NCI-H146 treated with DMSO at 0.1 percent for 48 hours (cell line): ENCODE measurements at regions not wholly inside any gene's neighbourhood (a gene's known extent, or its start where the extent isn't known, plus 50 kb on each side); places are given as distances from the start of the nearest gene placed in this dataset.
"Not testable (repeated sequence)": the region's sequence is repeated elsewhere in the genome, so short reads cannot be mapped to it uniquely, and the experiment has no call there.

ENCODE experiments used
- DNase-seq: peaks from one replicate; lab custom pipeline; 2025; ENCODE audit not compliant: unreplicated experiment; lab: John Stamatoyannopoulos, UW

- no peak for DNase-seq
These were observed 51.1 kb upstream of the MIER3 start for GRCh38 chr5:57002959-57003485.

- not testable (repeated sequence) for DNase-seq
These were observed 51.6 kb upstream of the MIER3 start for GRCh38 chr5:57003566-57003965.

GRCh38 chr5:57004800-57005199 is 52.9 kb upstream of the MIER3 start:
- DNase-seq = no peak

GRCh38 chr5:57007344-57007743 is 55.4 kb upstream of the MIER3 start:
- DNase-seq = no peak

GRCh38 chr5:57009811-57010210 is 57.9 kb upstream of the MIER3 start:
- no peak for DNase-seq

GRCh38 chr5:57010786-57011185 is 58.9 kb upstream of the MIER3 start:
- DNase-seq = no peak

- DNase-seq = no peak
These were observed 60.6 kb upstream of the MIER3 start for GRCh38 chr5:57012511-57012910.

GRCh38 chr5:57025961-57026360 is 74.0 kb upstream of the MIER3 start:
- DNase-seq = no peak

GRCh38 chr5:57028161-57028560 is 76.2 kb upstream of the MIER3 start:
- DNase-seq = no peak

GRCh38 chr5:57032151-57032551 is 80.2 kb upstream of the MIER3 start:
- no peak for DNase-seq

- no peak for DNase-seq
These were observed 81.2 kb upstream of the MIER3 start for GRCh38 chr5:57033103-57033502.

GRCh38 chr5:57033503-57033902 is 81.6 kb upstream of the MIER3 start:
- DNase-seq = no peak

GRCh38 chr5:57034201-57034916 is 82.4 kb upstream of the MIER3 start:
- DNase-seq = no peak

GRCh38 chr5:57035955-57036354 is 84.0 kb upstream of the MIER3 start:
- DNase-seq = no peak

- DNase-seq = no peak
These were observed 84.8 kb upstream of the MIER3 start for GRCh38 chr5:57036761-57037160.

GRCh38 chr5:57037355-57037754 is 85.4 kb upstream of the MIER3 start:
- DNase-seq = no peak

- DNase-seq = no peak
These were observed 89.6 kb upstream of the MIER3 start for GRCh38 chr5:57041570-57041969.

GRCh38 chr5:57042524-57042931 is 90.6 kb upstream of the MIER3 start:
- no peak for DNase-seq

GRCh38 chr5:57054135-57054534 is 102.2 kb upstream of the MIER3 start:
- DNase-seq = no peak

- DNase-seq = no peak
These were observed 102.7 kb upstream of the MIER3 start for GRCh38 chr5:57054671-57055070.

GRCh38 chr5:57055731-57056130 is 103.8 kb upstream of the MIER3 start:
- no peak for DNase-seq

- no peak for DNase-seq
These were observed 110.1 kb upstream of the GPBP1 start for GRCh38 chr5:57063773-57064172.
